Stimulated activated CD8-positive, alpha-beta memory T cell treated with anti-CD3 and anti-CD28 coated beads, Interleukin-4, amount 100 ng/mL, for 24 hours (primary cell): ENCODE measurements at regions not wholly inside any gene's neighbourhood (a gene's known extent, or its start where the extent isn't known, plus 50 kb on each side); places are given as distances from the start of the nearest gene placed in this dataset.
"Not testable (repeated sequence)": the region's sequence is repeated elsewhere in the genome, so short reads cannot be mapped to it uniquely, and the experiment has no call there.

ENCODE experiments used
- DNase-seq: peaks from one replicate; pipeline ENCODE4 v3.0.0-alpha.2; 2020; ENCODE audit warnings: low read depth

DNA sequence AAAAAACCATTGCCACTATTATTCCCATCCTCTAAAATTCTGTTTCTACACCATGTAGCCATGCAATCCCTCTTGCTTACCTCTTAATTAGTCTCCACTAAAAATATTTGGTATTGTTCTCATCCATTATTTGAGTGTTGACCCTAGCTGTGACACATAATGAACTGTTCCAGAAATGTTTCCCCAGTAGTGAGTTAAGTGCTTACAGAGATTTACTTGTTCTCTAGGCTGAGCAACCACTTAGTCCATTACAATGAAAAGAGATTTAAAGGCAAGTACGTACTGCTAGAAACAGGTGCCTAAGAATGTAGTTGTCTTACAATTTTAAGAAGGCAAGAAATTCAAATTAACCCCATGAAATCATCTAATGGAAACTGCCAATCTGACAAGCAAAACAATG, 112.7 kb upstream of the PTPN13 start:
- DNase-seq = no peak

DNA sequence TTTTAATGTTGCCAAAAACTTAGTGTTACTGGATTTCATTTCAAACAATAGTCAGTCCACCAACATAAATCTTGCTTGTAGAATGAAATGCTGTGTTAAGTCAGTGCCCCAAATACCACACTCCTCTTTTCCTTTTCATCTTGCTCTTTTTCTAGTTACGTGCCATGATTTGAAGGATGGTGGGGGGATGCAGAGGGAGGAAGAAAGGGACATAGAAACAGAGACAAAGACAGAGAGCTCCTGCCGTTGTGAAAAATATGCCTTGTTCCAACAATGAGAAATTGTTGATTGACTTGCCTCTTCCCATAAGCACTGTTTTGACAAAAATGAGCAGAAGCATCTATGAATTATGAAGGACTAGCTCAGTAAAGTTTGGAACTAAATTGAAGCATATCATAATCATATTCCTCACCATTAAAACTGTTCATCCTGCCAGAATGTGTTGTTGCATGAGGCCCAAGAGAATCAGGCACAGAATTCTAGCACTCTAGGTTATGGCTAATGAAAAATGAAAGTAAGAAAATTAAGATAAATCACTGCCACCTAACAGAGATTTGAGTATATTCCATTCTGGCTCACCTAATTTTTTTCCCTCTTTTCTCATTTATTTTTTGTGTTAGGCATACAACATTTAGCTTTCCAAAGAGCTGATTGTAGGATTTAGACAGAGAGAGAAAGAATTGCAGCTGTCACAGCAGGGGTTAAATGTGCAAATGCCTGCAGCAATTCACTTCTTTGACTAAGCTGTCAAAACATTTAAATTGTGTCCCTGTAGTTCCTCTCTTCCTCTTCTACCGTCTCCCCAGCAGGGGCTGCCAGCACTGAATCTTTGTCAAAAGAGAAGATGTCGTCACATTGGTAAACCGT, 111.6 kb upstream of the PTPN13 start:
- DNase-seq = no peak

DNA sequence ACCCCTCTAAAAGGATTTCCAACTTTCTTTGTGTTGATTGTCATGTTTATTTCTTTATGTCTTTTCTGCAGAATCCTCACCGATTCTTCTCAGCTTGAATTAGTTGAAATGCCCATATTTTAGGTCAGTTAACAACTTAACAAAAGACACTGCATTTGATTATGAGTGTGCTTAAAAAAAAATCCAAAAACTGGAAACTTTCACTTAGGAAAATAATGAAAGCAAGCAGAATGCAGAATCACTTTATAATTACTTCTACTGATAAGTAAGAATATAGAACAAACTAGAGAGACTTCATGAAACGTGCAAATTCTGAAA, 111.0 kb upstream of the PTPN13 start:
- no peak for DNase-seq

DNA sequence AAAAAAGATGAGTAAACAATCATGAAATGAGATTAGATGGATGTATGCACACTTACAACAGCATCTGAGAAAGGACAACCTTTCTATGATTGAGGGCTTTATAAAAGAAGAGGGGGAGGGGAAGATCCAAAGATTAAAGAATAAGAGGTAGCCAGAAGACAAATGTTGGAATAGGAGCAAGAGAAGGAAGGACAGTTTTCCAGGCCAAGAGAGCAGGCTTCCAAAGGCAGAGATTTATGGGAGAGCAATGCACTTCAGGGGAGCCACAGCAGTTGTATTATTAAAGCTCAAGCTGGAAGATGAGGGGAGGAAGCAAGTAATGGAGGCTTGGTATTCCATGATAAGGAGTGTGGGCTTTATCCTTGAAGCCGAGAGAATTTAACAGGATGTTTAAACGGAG, 110.3 kb upstream of the PTPN13 start:
- DNase-seq = no peak

DNA sequence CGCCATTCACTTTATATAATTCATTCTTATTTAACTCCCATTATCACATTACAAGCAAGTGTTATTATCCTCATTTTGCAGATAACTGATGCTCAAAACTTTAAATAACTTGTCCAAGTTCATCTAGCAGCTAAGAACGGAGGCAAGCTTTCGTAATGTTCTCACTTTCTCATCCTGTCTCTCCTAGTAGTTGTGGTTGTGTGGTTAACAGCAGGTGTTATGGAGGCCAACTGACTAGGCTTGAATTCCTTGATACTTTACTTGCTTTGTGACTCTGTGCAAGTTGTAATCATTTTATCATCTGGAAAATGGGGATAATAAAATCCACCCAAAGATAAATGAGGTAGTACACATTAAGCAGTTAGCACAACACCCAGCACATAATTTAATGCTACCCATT, 109.9 kb upstream of the PTPN13 start:
- no peak for DNase-seq

DNA sequence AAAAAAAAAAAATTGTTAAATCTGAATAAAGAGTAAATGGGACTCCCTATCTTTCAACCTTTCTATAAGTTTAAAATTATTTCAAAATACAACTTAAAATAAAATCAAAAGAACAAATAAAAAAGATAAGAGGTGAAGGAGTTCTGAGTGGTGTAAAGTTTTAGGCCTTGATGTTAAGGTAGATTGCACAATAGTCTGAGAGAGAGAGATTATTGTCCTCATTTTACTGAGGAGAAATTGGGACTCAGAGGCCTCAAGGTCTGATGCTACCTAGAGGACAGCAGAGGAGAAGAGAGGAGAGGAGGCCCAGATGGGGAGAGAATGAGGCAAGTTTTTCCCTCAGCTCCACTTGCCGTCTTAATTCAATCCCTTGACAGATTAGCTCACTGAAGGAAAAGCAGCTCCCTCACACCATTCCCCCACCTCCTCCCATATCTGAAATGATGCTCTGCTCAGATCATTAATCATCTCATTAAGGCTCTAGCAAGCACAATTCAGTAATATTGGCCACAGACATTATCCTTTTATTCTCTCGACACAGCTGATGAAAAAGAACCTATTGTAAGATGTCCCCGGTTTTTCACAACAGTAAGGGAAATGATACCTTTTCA, 106.3 kb upstream of the PTPN13 start:
- no peak for DNase-seq

DNA sequence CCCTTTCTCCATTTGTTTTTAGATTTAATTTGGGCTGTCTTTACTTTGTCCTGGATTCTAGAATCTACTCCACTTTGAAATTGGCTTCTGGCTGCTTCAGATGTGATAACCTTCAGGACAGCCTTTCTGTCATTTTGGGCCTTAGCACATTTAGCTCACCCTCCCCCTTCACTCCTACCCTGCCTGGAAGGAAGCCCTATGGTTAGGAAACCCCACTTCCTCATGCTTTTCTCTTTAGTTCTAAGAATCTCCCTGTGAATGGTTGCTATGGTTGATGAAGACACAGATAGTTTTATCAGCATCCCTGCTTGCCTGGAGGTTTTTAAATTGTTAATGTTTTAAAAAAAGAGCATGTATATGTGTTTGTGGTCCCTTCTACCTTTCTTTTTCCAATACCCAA, 100.7 kb upstream of the PTPN13 start:
- DNase-seq = no peak

DNA sequence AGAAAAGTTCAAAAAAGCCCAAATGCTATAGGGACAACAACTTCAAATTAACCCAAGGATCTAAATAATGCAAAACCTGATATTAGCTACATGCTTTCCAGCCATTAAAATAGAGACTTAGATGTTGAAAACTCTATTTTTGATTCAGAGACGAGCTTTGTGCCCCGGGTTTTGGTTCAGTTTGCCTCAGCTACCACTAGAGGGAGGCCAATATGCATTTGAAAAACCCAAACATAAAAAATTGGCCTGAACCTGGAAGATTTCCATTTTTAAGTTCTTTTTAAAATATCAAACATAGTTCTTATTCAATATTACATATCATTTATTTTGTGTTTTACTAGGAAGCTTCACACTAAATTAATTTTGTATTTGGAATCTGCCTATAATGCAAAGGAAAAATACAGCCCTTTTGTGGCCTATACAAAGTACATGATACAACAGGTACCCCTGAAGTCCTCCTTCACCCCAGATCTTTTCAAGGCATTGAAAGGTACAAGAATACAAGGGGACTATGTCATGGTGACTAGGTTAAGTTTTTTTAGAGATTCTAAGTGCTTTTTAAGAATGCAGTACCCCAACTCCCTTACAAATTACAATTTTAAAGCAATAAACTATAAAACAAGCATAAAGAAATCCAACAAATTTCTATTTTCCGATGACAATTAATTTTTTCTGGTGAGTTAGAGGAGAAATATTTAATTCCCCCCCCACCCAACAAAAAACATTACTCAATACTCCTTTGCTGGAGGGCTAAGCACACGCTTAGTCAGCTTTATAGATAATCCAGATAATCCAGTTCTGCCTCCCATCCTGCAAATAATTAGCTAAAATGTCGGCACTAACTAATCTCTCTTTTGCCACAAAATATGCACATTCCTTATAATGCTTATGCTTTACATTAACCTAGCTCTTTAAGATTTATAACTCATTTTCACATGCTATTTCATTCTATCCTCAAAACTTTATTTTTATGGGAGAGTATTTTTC, 97.7 kb upstream of the PTPN13 start:
- peak; percentile 0 for DNase-seq

DNA sequence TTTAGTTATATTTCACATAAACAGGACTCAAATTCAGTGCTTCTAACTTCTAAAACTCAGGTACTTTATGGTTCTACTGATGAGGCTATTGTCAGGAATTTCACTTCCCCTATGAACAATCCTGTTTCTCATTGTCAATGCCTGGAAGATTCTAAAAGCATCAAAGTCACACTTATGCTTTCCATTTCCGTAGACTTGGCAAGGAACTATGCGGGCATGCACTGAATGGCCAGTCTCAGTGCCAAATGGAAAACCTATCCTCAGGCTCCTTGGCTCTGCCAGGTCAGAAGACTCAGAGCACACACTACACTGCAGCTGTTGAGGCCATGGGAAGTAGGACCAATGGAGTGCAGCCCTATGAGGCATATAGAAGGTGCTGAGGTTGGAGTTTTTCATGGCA, 97.0 kb upstream of the PTPN13 start:
- no peak for DNase-seq

DNA sequence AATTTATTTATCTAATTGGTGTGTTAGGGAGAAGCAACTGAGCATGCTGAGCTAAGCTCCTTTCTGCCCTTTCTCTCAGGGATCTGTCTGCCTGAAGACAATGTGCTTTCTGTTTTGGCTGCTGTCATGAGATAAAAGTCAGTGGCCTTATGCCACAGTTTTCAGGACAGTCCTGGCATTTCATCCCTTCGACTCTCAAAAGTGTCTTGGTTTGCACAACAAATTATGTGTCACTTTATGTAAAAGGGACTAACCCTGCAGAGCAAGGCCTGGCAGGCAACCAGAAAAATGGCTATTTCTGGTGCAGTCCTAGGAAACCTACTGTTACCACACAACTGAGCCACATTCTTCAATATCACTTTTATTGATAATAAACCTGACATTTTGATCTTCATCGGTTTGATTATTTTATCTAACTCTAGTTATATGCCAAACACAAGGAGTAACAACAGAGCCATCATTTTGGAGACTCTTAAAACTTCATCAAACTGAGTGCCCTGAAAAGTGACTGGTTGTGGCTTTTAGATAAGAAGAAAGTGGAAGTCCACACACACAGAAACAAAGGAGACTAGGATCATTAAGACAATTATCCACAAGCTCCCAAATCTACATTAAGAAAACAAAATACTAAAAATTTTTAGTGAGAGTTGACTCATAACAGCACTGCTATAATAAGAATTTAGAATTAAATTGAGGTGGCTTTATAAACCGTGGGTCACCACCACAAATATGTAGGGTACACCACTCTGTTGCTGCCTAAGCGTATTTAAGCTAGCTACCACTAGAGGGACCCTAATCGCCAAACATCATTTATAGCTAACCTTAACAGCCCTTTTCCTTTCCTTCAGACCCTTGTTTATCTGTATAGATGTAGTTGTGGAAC, 95.9 kb upstream of the PTPN13 start:
- no peak for DNase-seq

DNA sequence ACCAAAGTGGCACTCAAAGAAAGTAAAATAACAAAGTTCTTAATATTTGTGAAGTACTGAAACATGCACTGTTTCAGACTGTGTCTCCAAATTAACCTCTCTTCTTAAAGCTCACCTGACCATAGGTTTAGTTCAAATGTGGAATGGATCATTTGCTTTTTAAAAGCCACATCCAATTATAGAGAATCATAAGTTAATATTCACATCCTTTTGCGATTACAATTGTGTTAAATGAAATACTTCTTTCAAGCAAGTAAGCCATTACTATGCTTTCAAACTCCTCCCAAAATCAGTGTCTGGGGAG, 95.3 kb upstream of the PTPN13 start:
- DNase-seq = no peak

DNA sequence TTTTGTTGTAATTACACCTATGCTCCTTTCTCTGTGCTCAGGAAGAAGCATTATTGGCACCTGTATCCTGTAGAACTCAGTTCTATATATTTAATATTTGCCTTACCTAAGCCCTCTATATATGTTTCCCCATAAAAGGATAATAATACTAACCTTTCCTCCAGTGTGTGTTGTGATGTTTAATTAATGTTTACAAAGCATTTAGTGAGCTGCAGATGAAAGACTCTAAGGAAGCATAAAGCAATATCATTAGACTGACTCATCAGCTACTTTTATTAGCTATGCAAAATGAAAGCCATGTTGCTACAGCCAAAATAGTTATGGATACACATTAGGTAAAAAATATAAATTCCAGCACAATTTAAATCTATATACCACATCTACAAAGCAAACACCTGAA, 93.6 kb upstream of the PTPN13 start:
- no peak for DNase-seq

DNA sequence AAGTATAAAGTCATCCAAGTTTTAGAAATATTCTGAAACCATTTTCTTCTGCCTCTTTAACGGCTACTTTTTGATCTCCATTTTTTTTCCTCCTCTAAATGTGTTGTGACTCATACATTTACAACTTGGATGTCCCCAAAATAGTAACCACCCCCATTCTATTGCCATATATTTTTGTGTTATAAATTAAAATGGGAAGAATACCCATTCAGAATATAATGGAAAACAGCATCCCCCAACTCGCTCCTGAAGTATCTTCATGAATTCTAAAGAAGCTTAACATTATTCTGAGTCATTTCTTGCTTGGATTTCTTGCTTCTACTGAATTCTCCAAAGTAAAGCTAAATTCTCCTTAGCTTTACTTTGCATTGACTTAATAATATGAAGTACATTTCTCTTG, 92.0 kb upstream of the PTPN13 start:
- DNase-seq = no peak

DNA sequence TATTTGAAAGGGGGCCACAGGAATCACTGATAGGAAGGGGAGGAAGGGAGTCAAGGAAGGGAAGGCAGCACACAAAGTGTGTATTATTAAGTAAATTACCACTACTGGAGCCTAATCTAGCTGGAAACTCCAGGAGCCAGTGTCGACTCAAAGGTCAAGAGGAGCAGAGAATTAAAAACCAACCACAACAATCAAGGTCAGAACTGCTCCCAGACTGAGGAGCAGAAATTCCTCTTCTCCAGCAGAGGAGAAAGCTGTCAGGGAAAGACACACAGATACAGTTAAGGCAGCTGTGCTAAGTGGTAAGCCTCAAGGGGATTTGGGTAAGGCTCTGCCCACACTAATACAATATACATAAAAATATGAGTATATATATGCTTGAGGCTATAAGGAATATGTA, 87.5 kb upstream of the PTPN13 start:
- no peak for DNase-seq

DNA sequence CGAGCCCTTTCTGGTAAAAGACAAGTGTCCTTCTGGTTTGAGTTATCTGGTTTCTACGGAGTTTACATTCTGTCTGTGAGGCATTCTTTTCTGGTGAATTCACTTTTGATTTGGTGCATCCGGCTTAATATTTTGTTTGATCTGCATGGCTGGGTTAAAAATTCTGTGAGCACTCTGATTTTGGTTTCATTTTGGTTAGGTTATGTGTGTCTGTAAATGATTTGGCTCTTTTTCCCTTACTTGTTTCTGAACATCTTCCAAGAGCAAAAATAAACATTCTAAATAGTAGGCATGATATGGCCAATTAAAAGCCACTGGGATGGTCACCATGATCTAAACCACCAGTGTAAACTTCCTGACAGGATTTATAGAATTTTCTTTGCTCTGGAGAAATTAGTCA, 85.7 kb upstream of the PTPN13 start:
- no peak for DNase-seq

DNA sequence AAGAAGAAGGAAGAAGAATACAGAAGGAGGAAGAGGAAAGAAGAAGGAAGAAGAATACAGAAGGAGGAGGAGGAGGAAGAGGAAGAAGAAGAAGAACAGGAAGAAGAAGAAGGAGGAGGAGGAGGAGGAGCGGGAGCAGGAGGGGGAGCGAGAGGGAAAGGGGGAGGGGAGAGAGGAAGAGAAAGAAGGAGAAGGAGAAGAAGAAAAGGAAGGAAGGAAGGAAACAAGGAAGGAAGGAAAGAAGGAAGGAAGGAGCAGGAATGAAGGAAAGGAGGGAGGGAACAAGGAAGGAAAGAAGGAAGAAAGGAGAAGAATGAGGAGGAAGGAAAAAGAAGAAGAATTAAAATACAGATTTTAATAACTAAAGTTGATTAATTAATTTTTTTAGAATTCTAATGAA, 82.5 kb upstream of the PTPN13 start:
- no peak for DNase-seq

DNA sequence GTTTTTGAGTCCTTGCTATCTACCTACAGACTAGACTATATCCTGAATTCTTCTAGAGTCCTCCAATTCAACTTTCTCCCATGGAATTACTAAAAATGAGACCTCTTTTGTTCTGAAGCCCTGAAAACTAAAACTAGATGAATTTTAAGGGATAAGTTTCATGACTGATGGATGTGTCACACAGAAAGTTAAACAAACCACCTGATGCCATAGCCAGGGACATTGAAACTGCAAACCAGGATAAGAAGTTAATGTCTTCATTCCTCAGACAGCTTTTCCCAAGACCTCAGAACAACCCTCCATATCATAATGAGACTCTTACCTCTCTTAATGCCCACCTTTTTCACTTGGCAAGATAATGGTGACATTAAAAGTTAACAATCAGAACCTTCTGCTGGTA, 81.5 kb upstream of the PTPN13 start:
- no peak for DNase-seq

DNA sequence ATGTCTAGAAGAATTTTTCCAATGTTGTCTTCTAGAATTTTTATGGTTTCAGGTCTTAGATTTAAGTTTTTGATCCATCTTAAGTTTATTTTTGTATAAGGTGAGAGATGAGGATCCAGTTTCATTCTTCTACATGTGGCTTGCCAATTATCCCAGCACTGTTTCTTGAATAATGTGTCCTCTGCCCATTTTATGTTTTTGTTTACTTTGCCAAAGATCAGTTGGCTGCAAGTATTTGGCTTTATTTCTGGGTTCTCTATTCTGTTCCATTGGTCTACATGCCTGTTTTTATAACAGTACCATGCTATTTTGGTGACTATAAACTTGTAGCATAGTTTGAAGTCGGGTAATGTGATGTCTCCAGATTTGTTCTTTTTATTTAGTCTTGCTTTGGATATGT, 78.2 kb upstream of the PTPN13 start:
- not testable (repeated sequence) for DNase-seq

DNA sequence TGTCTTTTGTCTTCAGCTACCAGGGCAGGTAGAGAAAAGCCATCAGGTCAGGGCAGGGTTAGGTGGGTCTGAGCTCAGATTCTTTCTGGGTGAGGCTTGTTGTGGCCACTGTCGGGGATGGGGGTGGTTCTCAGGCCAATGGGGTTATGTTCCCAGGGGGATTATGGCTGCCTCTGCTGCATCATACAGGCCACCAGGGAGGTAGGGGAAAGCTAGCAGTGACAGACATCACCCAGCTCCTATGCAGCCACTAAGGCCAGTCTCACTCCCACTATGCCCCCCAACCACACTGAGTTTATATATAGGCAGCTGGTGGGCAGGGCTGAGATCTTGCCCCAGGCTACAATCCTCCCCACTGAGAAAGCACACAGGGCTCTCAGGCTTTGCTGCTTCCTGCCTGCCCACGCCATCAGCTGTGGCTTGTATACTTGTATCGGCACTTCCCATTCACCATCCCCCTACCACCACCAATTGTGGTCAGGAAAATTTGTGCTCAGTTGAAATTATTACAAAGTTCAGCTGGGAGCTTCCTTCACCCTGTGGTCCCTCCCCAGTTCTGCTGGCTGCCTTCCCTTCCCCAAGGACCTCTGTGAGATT, 72.6 kb upstream of the PTPN13 start:
- no peak for DNase-seq

DNA sequence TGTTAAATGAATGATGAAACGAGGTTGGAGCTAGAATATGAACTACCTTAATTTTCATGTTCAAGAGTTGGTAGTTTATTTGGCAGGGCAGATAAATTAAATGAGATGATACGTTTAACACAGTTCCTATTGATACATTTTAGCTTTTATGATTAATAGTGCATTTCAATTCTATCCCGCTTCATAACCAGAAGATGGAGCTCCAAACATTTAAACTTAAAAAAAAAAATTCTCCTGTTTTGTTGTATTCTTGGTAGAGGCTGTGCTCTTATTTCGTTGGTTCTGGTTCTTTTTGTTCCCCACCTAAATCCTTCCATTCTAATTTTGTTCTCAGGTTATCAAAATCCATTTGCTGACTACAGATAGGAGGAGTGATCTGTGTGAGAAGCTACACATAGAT, 71.8 kb upstream of the PTPN13 start:
- no peak for DNase-seq

DNA sequence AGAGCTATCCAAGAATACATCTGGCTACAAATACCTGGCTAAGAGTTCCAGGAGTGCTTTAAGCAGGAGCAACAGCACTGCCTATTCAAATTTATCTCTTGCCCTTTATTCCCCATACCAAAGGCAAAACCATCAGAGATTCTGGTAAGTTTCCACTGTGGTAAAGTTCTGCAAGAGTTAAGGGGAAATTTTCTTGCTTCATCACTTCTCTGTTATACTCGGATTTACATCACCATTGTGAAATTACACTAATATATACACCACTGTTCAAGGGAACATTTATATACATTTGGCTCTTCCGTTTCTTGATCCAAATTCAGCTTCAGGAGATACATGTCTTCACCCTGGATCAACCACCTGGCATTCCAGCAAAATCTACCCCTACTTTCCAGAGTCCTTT, 70.8 kb upstream of the PTPN13 start:
- no peak for DNase-seq

DNA sequence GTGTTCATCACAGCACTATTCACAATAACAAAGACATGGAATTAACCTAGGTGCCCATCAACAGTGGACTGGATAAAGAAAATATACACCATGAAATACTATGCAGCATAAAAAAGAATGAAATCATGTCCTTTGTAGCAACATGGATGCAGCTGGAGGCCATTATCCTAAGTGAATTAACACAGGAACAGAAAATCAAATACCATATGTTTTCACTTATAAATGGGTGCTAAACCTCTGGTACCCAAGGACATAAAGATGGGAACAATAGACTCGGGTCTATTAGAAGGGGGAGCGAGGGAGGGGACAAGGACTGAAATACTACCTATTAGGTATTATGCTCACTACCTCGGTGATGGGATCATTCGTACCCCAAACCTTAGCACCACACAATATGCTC, 66.4 kb upstream of the PTPN13 start:
- DNase-seq = not testable (repeated sequence)
